Tibial artery (tissue), 4 donors: ENCODE measurements at regions not wholly inside any gene's neighbourhood (a gene's known extent, or its start where the extent isn't known, plus 50 kb on each side); places are given as distances from the start of the nearest gene placed in this dataset.

Experiments
- DNase-seq, 2 donors: peaks; one replicate each; pipeline ENCODE4 v3.0.0-alpha.2; 2019
- H3K27ac ChIP-seq, 2 donors: fragments of 200-600 bp; sonication (generic) in 1 of 2; 1 replicate in 1 of 2; 2 replicates in 1 of 2; pipeline ENCODE4 v1.5.1; 2018 to 2019; ENCODE audit warnings: mild to moderate bottlenecking in 1 of 2
- H3K27me3 ChIP-seq, 2 donors: fragments of 200-600 bp; sonication (generic) in 1 of 2; one replicate each; pipeline versions ENCODE4 v1.5.1 to v1.6.0; 2016 to 2019
- H3K36me3 ChIP-seq, 3 donors: fragments of 200-600 bp; sonication (generic) in 2 of 3; one replicate each; pipeline ENCODE4 v1.5.1; 2016 to 2019; ENCODE audit warnings: mild to moderate bottlenecking in 2 of 3
- H3K4me1 ChIP-seq, 4 donors: fragments of 200-600 bp; sonication (generic) in 2 of 4; 1 replicate in 3 of 4; 2 replicates in 1 of 4; pipeline ENCODE4 v1.5.1; 2016 to 2019
- H3K4me3 ChIP-seq, 2 donors: fragments of 200-600 bp; sonication (generic) in 1 of 2; 1 replicate in 1 of 2; 2 replicates in 1 of 2; pipeline ENCODE4 v1.5.1; 2018 to 2019; ENCODE audit warnings: mild to moderate bottlenecking in 2 of 2
- H3K9me3 ChIP-seq, 3 donors: fragments of 200-600 bp; sonication (generic) in 1 of 3; one replicate each; pipeline ENCODE4 v1.5.1; 2016 to 2019
- intact Hi-C: fragments of 100-400 bp; cut with DNase I; formaldehyde crosslinking; loops from one replicate; pipeline ENCODE4 v1.15.0; 2023; ENCODE audit warnings: low total_unique reads
- TF ChIP-seq, protein P1 (sequence below), 2 experiments: fragments of 200-600 bp in 1 of 2; fragments of 450-650 bp in 1 of 2; IDR thresholded peaks; one replicate each; pipeline ENCODE4 v1.5.1; 2017 to 2019; ENCODE audit warnings: antibody characterized with exemption in 2 of 2, mild to moderate bottlenecking in 1 of 2, moderate library complexity in 1 of 2

DNA sequence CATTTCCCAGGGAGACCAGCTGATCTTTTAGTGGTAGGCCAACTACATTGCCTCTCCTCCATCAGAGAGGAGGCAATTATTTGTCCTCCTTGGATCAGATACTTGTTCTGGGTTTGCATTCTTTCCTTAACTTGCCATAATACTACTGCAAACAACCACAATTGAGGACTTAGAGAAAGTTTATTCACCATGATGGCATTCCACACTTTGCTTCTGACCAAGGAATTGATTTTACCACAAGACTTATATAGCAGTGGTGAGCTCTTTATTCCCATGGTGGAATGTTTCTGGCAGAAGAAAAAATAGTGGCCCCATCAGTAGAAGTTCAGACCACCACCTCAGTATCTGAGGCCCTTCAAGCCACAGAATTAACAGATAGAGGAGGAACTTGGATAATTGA is 123.9 kb upstream of the PPP3CA start:
- Histone ChIP-seq H3K27me3 (no peaks in the 10 kb centered on the region), H3K36me3 (no peaks in the 10 kb centered on the region), H3K9me3 (no peaks in the 10 kb centered on the region), H3K4me1 (no peaks in the 10 kb centered on the region), H3K4me3 (no peak overlapping the region), H3K27ac (no peak overlapping the region)
- TF ChIP-seq, protein P1, sequence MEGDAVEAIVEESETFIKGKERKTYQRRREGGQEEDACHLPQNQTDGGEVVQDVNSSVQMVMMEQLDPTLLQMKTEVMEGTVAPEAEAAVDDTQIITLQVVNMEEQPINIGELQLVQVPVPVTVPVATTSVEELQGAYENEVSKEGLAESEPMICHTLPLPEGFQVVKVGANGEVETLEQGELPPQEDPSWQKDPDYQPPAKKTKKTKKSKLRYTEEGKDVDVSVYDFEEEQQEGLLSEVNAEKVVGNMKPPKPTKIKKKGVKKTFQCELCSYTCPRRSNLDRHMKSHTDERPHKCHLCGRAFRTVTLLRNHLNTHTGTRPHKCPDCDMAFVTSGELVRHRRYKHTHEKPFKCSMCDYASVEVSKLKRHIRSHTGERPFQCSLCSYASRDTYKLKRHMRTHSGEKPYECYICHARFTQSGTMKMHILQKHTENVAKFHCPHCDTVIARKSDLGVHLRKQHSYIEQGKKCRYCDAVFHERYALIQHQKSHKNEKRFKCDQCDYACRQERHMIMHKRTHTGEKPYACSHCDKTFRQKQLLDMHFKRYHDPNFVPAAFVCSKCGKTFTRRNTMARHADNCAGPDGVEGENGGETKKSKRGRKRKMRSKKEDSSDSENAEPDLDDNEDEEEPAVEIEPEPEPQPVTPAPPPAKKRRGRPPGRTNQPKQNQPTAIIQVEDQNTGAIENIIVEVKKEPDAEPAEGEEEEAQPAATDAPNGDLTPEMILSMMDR (IDR thresholded peaks at IDR 0.05): no peak
- no peak for DNase-seq
- intact Hi-C loops: no loop called here

DNA sequence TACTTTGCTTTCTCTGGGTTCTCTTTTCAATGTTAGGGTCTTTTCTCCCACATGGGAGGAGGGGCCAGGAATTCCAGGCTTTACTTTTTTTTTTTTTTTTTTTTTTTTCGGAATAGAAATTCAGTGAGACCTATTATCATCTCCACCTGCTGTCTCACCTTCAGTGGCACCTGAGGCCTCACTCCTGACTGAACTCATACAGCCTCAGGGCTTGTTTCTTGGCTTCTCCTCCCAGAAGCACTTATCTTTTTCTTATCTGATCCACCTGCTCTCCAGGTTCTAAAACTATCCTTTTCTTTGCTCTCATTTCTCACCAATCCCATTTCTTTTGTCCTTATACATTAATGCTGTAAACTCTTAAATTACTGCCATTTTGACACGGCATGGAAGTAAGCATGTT is 117.3 kb upstream of the PPP3CA start:
- Histone ChIP-seq H3K4me3 (no peak overlapping the region), H3K4me1 (no peaks in the 10 kb centered on the region), H3K9me3 (peaks cover 0 to 8% (median 0%) of the 10 kb centered on the region in 3 donors), H3K36me3 (no peaks in the 10 kb centered on the region), H3K27me3 (no peaks in the 10 kb centered on the region), H3K27ac (no peak overlapping the region)
- intact Hi-C loops: no loop called here
- no peak for DNase-seq
- TF ChIP-seq, protein P1 (IDR thresholded peaks at IDR 0.05): no peak

DNA sequence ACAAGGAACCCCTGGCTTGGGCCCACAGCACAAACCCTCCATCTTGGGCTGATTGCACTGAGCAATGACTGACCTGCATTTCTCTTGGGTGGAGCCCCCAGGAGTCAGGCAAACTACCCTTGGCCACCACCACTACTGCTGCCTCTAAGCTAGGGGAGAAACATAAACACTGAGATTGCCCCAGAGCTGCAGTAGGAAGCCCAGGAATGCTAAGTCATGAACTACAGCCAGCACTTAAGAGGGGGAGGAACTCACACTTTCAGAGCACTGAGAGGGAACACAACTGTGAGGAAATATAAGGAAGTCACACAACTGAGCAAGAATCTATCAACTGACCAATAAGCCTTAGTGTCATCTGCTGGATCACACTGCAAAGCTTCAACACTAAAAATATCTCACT is 111.6 kb upstream of the PPP3CA start:
- Histone ChIP-seq H3K4me1 (no peaks in the 10 kb centered on the region), H3K36me3 (no peaks in the 10 kb centered on the region), H3K27me3 (no peaks in the 10 kb centered on the region), H3K9me3 (peaks cover 0 to 8% (median 3%) of the 10 kb centered on the region in 3 donors), H3K4me3 (no peak overlapping the region), H3K27ac (no peak overlapping the region)
- TF ChIP-seq, protein P1 (IDR thresholded peaks at IDR 0.05): no peak
- intact Hi-C loops: no loop called here
- no peak for DNase-seq

DNA sequence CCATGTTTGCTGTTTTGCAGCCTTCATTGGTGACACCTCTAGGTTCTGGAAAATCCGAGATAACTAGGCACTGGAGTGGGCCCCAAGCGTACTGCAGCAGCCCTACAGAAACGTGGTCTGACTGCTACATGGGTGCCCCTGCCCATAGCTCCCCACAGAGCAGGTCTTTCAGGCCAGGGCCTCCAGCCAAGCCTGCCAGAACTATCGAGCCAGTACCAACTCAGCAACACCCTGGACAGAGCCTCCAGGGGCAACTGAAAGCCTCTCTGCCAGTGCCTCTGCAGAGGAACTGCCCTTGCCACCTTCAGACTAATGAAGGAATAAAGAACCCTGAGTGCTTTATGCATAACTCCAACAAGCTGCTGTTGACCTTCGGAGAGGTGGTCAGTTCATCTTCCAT is 111.1 kb upstream of the PPP3CA start:
- TF ChIP-seq, protein P1 (IDR thresholded peaks at IDR 0.05): no peak
- Histone ChIP-seq H3K4me1 (no peaks in the 10 kb centered on the region), H3K27ac (no peak overlapping the region), H3K9me3 (peaks cover 0 to 8% (median 3%) of the 10 kb centered on the region in 3 donors), H3K4me3 (no peak overlapping the region), H3K27me3 (no peaks in the 10 kb centered on the region), H3K36me3 (no peaks in the 10 kb centered on the region)
- DNase-seq: no peak
- intact Hi-C loops: no loop called here

DNA sequence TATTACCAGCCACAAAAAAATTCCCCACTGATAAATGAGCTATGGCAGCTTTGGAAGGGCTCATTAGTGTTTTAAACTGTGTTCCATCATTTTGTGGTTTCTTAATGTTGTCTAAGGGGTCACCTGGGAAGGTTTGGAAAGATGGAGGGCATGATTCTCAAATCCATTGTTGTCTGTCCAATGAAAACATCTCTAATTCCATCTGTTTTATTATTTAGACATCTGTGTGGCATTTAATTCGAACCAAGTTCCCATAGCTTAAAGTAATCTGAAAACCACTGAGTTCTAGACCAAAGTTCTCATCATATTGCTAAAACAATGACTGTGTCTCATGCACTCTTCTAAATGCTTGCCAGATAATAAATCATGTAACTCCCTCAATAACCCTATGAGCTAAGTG is 103.8 kb upstream of the PPP3CA start:
- H3K27ac ChIP-seq: no peak overlapping the region
- H3K36me3 ChIP-seq: no peaks in the 10 kb centered on the region
- TF ChIP-seq, protein P1 (IDR thresholded peaks at IDR 0.05): no peak
- intact Hi-C loops: no loop called here
- H3K9me3 ChIP-seq: no peaks in the 10 kb centered on the region
- no peaks in the 10 kb centered on the region for H3K4me1 ChIP-seq
- no peak for DNase-seq
- H3K4me3 ChIP-seq: no peak overlapping the region
- H3K27me3 ChIP-seq: no peaks in the 10 kb centered on the region

DNA sequence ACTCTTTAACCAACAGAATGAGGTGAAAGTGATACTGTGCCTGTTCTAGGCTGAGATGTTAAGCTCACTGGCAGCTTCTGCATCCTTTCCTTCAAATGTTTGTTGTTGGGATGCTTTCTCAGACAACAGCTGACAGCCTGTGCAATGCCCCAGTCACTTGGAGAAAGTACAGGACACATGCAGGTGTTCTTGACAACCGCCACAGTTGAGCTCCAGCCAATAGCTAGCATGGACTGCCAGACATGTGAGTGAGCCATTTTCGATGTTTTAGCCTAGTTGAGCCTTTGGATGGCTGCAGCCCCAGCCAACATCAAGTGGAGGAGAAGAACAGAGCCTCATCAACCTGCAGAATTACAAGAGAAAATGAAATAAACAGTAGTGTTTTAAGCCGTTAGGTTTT is 94.1 kb upstream of the PPP3CA start:
- intact Hi-C loops: no loop called here
- no peak for DNase-seq
- no peaks in the 10 kb centered on the region for H3K9me3 ChIP-seq

More for the DNA sequence above, 94.1 kb upstream of the PPP3CA start:
- no peaks in the 10 kb centered on the region for H3K27me3 ChIP-seq
- H3K36me3 ChIP-seq: no peaks in the 10 kb centered on the region
- no peak overlapping the region for H3K4me3 ChIP-seq
- H3K4me1 ChIP-seq: peaks cover 0 to 4% (median 0%) of the 10 kb centered on the region in 4 donors
- no peak overlapping the region for H3K27ac ChIP-seq
- TF ChIP-seq, protein P1 (IDR thresholded peaks at IDR 0.05): no peak
